Neural cell (in vitro differentiated cells): ENCODE measurements at regions not wholly inside any gene's neighbourhood (a gene's known extent, or its start where the extent isn't known, plus 50 kb on each side); places are given as distances from the start of the nearest gene placed in this dataset.

Experiments used
- H2AFZ ChIP-seq: fragments of 200-600, 300-800 bp; sonication (generic), shearing (Covaris generic); 2 replicates; pipeline ENCODE4 v1.6.0; 2014; ENCODE audit warnings: low read depth, mild to moderate bottlenecking, antibody characterized with exemption, low read length, moderate library complexity
- H3F3A ChIP-seq: fragments of 200-600 bp; shearing (Covaris generic); 2 replicates; pipeline ENCODE4 v1.6.1; 2016; ENCODE audit warnings: mild to moderate bottlenecking, moderate library complexity, mixed read lengths, antibody characterized with exemption, low read length; ENCODE audit not compliant: insufficient read depth, poor library complexity, severe bottlenecking
- H3K27ac ChIP-seq: fragments of 200-600, 300-800 bp; sonication (generic), shearing (Covaris generic); 2 replicates; pipeline ENCODE4 v1.5.1; 2014; ENCODE audit warnings: mild to moderate bottlenecking, low read length, moderate library complexity
- H3K27me3 ChIP-seq: fragments of 300-800, 200-600 bp; sonication (generic), shearing (Covaris generic); 2 replicates; pipeline ENCODE4 v1.6.0; 2014; ENCODE audit warnings: mild to moderate bottlenecking, low read depth, low read length, moderate library complexity; ENCODE audit not compliant: insufficient read depth
- H3K36me3 ChIP-seq: fragments of 300-800, 200-600 bp; sonication (generic), shearing (Covaris generic); 2 replicates; pipeline ENCODE4 v1.5.1; 2014; ENCODE audit warnings: mild to moderate bottlenecking, antibody characterized with exemption, low read length, moderate library complexity; ENCODE audit not compliant: insufficient read depth
- H3K4me2 ChIP-seq: fragments of 300-800, 200-600 bp; sonication (generic), shearing (Covaris generic); 2 replicates; pipeline ENCODE4 v1.6.0; 2014; ENCODE audit warnings: mild to moderate bottlenecking, low read length
- H3K4me3 ChIP-seq: fragments of 300-800, 200-600 bp; sonication (generic), shearing (Covaris generic); 2 replicates; pipeline ENCODE4 v1.5.1; 2014; ENCODE audit warnings: mild to moderate bottlenecking, low read length, moderate library complexity
- H3K79me2 ChIP-seq: fragments of 200-600 bp; shearing (Covaris generic); replicated peaks from 2 replicates; pipeline ENCODE4 v1.6.0; 2014; ENCODE audit warnings: mild to moderate bottlenecking, low read length, moderate library complexity; ENCODE audit not compliant: insufficient read depth
- H3K9ac ChIP-seq: fragments of 300-800, 200-600 bp; sonication (generic), shearing (Covaris generic); 2 replicates; pipeline ENCODE4 v1.6.1; 2016; ENCODE audit warnings: mild to moderate bottlenecking, low read length, mixed read lengths
- H3K9me2 ChIP-seq: fragments of 200-600 bp; shearing (Covaris generic); 2 replicates; pipeline ENCODE4 v1.6.1; 2016; ENCODE audit warnings: mild to moderate bottlenecking, low read length, mixed read lengths; ENCODE audit not compliant: insufficient read depth
- H3K9me3 ChIP-seq: fragments of 200-600, 300-800 bp; sonication (generic), shearing (Covaris generic); 2 replicates; pipeline ENCODE4 v1.6.1; 2016; ENCODE audit warnings: mild to moderate bottlenecking, mixed run types, low read length, moderate library complexity, mixed read lengths
- H4K20me1 ChIP-seq: fragments of 200-600 bp; shearing (Covaris generic); 2 replicates; pipeline ENCODE4 v1.6.1; 2016; ENCODE audit warnings: mild to moderate bottlenecking, mixed run types; ENCODE audit not compliant: insufficient read depth
- EP300 ChIP-seq: fragments of 450-650 bp; conservative IDR thresholded peaks from 2 replicates; pipeline ENCODE4 v1.6.1; 2014; ENCODE audit warnings: antibody characterized with exemption, mild to moderate bottlenecking, moderate library complexity; ENCODE audit not compliant: poor library complexity, severe bottlenecking
- EZH2 ChIP-seq: fragments of 200-600, 300-800 bp; shearing (Covaris generic), sonication (generic); IDR thresholded peaks from 2 replicates; pipeline ENCODE4 v1.6.1; 2014; ENCODE audit warnings: antibody characterized with exemption, low read length, borderline replicate concordance, mild to moderate bottlenecking; ENCODE audit not compliant: insufficient read depth, poor library complexity, severe bottlenecking
- MXI1 ChIP-seq: fragments of 450-650 bp; conservative IDR thresholded peaks from 2 replicates; pipeline ENCODE4 v1.6.1; 2014; ENCODE audit warnings: antibody characterized with exemption, mild to moderate bottlenecking; ENCODE audit not compliant: poor library complexity, severe bottlenecking
- POLR2AphosphoS5 ChIP-seq: IDR thresholded peaks from 2 replicates; pipeline ENCODE4 v1.6.1; 2012
- RAD21 ChIP-seq: fragments of 450-650 bp; conservative IDR thresholded peaks from 2 replicates; pipeline ENCODE4 v1.6.1; 2014; ENCODE audit warnings: antibody characterized with exemption, mild to moderate bottlenecking, moderate library complexity
- SMC3 ChIP-seq: fragments of 450-650 bp; conservative IDR thresholded peaks from 2 replicates; pipeline ENCODE4 v1.6.1; 2014; ENCODE audit warnings: antibody characterized with exemption, mild to moderate bottlenecking, moderate library complexity; ENCODE audit not compliant: poor library complexity
- TAF1 ChIP-seq: IDR thresholded peaks from 2 replicates; pipeline ENCODE4 v1.6.1; 2012; ENCODE audit warnings: low read depth
- TF ChIP-seq, protein P1 (sequence below): IDR thresholded peaks from 2 replicates; pipeline ENCODE4 v1.6.1; 2012; ENCODE audit warnings: borderline replicate concordance
- TF ChIP-seq, protein P2 (sequence below): fragments of 450-650 bp; IDR thresholded peaks from 2 replicates; pipeline ENCODE4 v1.5.1; 2014; ENCODE audit warnings: antibody characterized with exemption, mild to moderate bottlenecking, moderate library complexity; ENCODE audit not compliant: poor library complexity, severe bottlenecking

DNA sequence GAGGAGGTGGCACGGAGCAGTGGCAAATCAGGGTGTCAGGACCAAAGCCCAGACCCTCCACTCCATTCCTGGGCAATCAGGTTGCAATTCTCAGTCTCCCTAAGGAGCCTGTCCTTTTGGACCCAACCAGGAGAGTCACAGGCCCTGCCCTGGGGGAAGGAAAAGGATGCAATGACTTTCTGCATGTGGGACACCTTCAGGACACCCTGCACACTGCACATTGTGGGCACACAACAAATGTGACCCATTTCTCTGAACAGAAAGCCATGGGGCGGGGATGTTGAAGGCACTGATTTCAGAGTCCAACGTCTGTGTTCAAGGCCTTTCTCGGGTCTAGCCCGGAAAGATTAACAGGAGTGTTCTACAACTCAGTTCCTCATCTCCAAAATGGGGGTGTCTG, 286.2 kb upstream of the FOXF1 start (continued):
- TF ChIP-seq, protein P1, sequence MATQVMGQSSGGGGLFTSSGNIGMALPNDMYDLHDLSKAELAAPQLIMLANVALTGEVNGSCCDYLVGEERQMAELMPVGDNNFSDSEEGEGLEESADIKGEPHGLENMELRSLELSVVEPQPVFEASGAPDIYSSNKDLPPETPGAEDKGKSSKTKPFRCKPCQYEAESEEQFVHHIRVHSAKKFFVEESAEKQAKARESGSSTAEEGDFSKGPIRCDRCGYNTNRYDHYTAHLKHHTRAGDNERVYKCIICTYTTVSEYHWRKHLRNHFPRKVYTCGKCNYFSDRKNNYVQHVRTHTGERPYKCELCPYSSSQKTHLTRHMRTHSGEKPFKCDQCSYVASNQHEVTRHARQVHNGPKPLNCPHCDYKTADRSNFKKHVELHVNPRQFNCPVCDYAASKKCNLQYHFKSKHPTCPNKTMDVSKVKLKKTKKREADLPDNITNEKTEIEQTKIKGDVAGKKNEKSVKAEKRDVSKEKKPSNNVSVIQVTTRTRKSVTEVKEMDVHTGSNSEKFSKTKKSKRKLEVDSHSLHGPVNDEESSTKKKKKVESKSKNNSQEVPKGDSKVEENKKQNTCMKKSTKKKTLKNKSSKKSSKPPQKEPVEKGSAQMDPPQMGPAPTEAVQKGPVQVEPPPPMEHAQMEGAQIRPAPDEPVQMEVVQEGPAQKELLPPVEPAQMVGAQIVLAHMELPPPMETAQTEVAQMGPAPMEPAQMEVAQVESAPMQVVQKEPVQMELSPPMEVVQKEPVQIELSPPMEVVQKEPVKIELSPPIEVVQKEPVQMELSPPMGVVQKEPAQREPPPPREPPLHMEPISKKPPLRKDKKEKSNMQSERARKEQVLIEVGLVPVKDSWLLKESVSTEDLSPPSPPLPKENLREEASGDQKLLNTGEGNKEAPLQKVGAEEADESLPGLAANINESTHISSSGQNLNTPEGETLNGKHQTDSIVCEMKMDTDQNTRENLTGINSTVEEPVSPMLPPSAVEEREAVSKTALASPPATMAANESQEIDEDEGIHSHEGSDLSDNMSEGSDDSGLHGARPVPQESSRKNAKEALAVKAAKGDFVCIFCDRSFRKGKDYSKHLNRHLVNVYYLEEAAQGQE = no peak

DNA sequence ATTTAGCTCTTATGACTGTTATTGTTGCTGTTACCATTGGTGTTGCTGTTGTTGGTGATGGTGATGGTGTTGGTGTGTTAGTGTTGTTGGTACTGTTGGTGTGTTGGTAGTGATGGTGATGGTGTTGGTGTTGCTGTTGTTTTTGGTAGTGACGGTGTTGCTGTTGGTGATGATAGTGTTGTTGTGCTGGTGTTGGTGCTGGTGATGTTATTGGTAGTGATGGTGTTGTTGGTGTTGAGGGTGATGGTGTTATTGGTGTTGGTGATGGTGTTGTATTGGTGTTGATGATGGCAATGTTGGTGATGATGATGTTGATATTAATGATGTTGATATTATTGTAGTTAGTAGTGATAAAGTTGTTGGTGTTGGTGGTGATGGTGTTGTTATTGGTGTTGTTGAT, 285.7 kb upstream of the FOXF1 start:
- no peaks in the 10 kb centered on the region for H3K9me3 ChIP-seq
- no peak overlapping the region for H3K27ac ChIP-seq
- H2AFZ ChIP-seq = no peak overlapping the region
- no peak overlapping the region for H3K4me3 ChIP-seq
- H3F3A ChIP-seq = no peaks in the 10 kb centered on the region
- H3K79me2 ChIP-seq = no peaks in the 10 kb centered on the region
- no peaks in the 10 kb centered on the region for H3K27me3 ChIP-seq
- H3K9ac ChIP-seq = no peak overlapping the region
- TF ChIP-seq RAD21 (no peak), TAF1 (no peak), MXI1 (no peak), SMC3 (no peak), POLR2AphosphoS5 (no peak), EP300 (no peak), EZH2 (no peak)
- TF ChIP-seq, protein P2, sequence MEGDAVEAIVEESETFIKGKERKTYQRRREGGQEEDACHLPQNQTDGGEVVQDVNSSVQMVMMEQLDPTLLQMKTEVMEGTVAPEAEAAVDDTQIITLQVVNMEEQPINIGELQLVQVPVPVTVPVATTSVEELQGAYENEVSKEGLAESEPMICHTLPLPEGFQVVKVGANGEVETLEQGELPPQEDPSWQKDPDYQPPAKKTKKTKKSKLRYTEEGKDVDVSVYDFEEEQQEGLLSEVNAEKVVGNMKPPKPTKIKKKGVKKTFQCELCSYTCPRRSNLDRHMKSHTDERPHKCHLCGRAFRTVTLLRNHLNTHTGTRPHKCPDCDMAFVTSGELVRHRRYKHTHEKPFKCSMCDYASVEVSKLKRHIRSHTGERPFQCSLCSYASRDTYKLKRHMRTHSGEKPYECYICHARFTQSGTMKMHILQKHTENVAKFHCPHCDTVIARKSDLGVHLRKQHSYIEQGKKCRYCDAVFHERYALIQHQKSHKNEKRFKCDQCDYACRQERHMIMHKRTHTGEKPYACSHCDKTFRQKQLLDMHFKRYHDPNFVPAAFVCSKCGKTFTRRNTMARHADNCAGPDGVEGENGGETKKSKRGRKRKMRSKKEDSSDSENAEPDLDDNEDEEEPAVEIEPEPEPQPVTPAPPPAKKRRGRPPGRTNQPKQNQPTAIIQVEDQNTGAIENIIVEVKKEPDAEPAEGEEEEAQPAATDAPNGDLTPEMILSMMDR = no peak
- TF ChIP-seq, protein P1 = no peak
- no peaks in the 10 kb centered on the region for H3K9me2 ChIP-seq
- no peaks in the 10 kb centered on the region for H4K20me1 ChIP-seq
- H3K36me3 ChIP-seq = no peaks in the 10 kb centered on the region
- H3K4me2 ChIP-seq = no peak overlapping the region
